SU-DHL-6 (cell line): ENCODE measurements at regions not wholly inside any gene's neighbourhood (a gene's known extent, or its start where the extent isn't known, plus 50 kb on each side); places are given as distances from the start of the nearest gene placed in this dataset.

ENCODE experiments used
- H2AFZ ChIP-seq: fragments of 200-600 bp; sonication (generic); 2 replicates; pipeline ENCODE4 v1.6.1; 2014; ENCODE audit warnings: low read depth, mild to moderate bottlenecking, moderate library complexity, mixed read lengths, antibody characterized with exemption, low read length; ENCODE audit not compliant: severe bottlenecking
- H3F3A ChIP-seq: fragments of 200-600 bp; shearing (Covaris generic); 2 replicates; pipeline ENCODE4 v1.6.0; 2016; ENCODE audit warnings: antibody characterized with exemption, mild to moderate bottlenecking; ENCODE audit not compliant: insufficient read depth
- H3K27ac ChIP-seq: fragments of 200-600 bp; sonication (generic); 2 replicates; pipeline ENCODE4 v1.5.1; 2016; ENCODE audit warnings: low read depth, mild to moderate bottlenecking, low read length, moderate library complexity, mixed read lengths
- H3K27me3 ChIP-seq: fragments of 200-600 bp; sonication (generic), shearing (Covaris generic); 2 replicates; pipeline ENCODE4 v1.6.0; 2014; ENCODE audit warnings: mild to moderate bottlenecking, low read length
- H3K36me3 ChIP-seq: fragments of 200-600 bp; sonication (generic); 2 replicates; pipeline ENCODE4 v1.6.1; 2014; ENCODE audit warnings: mild to moderate bottlenecking, low read length, mixed read lengths
- H3K4me2 ChIP-seq: fragments of 300-600, 200-600 bp; shearing (Covaris generic), sonication (generic); 2 replicates; pipeline ENCODE4 v1.6.0; 2014; ENCODE audit warnings: low read length, low read depth, mild to moderate bottlenecking; ENCODE audit not compliant: poor library complexity, severe bottlenecking
- H3K4me3 ChIP-seq: fragments of 200-600 bp; sonication (generic); 2 replicates; pipeline ENCODE4 v1.5.1; 2014; ENCODE audit warnings: antibody characterized with exemption, low read length, mild to moderate bottlenecking, mixed read lengths; ENCODE audit not compliant: insufficient read depth, poor library complexity, severe bottlenecking
- H3K79me2 ChIP-seq: fragments of 200-600 bp; sonication (generic); 2 replicates; pipeline ENCODE4 v1.6.1; 2014; ENCODE audit warnings: mild to moderate bottlenecking, low read length, moderate library complexity; ENCODE audit not compliant: insufficient read depth
- H3K9ac ChIP-seq: fragments of 200-600 bp; sonication (generic); 2 replicates; pipeline ENCODE4 v1.7.0; 2014; ENCODE audit warnings: mild to moderate bottlenecking, low read length
- H3K9me2 ChIP-seq: fragments of 200-600 bp; sonication (generic); replicated peaks from 2 replicates; pipeline ENCODE4 v1.6.1; 2014; ENCODE audit warnings: low read length; ENCODE audit not compliant: insufficient read depth
- H3K9me3 ChIP-seq: fragments of 200-600 bp; sonication (generic); 2 replicates; pipeline ENCODE4 v1.6.1; 2014; ENCODE audit warnings: low read length, mixed read lengths; ENCODE audit not compliant: insufficient read depth
- H4K20me1 ChIP-seq: fragments of 200-600 bp; sonication (generic); 2 replicates; pipeline ENCODE4 v1.6.1; 2014; ENCODE audit warnings: low read depth, mild to moderate bottlenecking, antibody characterized with exemption, low read length, moderate library complexity, mixed read lengths
- EZH2phosphoT487 ChIP-seq: fragments of 200-600 bp; sonication (generic), shearing (Covaris generic); conservative IDR thresholded peaks from 2 replicates; pipeline ENCODE4 v1.6.1; 2018; ENCODE audit warnings: mild to moderate bottlenecking, antibody characterized with exemption, low read length, moderate library complexity, mixed read lengths
- TF ChIP-seq, protein P1 (sequence below): fragments of 200-600 bp; sonication (generic); IDR thresholded peaks from one replicate; pipeline ENCODE4 v1.5.1; 2017; ENCODE audit warnings: antibody characterized with exemption, mild to moderate bottlenecking, low read length, moderate library complexity; ENCODE audit not compliant: insufficient read depth, poor library complexity, severe bottlenecking

DNA sequence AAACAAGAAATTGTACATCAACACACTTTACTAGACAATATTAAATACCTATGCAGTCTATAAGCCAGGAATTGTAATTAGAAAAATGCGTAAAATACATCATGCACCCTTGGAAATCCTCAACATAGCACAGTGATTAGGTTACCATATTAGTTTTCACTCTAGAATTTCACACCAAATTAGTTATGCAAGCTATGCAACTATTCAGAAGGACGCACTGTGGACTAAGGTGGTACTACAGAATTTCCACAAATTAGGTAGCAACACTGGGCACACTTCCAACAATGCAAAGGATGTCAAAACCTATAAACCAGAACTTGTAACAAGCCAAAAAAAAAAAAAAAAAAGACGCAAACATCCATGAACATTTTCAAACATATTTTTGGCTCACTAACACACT, 71.1 kb upstream of the ZCCHC13 start:
- TF ChIP-seq, protein P1, sequence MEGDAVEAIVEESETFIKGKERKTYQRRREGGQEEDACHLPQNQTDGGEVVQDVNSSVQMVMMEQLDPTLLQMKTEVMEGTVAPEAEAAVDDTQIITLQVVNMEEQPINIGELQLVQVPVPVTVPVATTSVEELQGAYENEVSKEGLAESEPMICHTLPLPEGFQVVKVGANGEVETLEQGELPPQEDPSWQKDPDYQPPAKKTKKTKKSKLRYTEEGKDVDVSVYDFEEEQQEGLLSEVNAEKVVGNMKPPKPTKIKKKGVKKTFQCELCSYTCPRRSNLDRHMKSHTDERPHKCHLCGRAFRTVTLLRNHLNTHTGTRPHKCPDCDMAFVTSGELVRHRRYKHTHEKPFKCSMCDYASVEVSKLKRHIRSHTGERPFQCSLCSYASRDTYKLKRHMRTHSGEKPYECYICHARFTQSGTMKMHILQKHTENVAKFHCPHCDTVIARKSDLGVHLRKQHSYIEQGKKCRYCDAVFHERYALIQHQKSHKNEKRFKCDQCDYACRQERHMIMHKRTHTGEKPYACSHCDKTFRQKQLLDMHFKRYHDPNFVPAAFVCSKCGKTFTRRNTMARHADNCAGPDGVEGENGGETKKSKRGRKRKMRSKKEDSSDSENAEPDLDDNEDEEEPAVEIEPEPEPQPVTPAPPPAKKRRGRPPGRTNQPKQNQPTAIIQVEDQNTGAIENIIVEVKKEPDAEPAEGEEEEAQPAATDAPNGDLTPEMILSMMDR: no peak
- TF ChIP-seq EZH2phosphoT487: no peak
- H3K9ac ChIP-seq: no peak overlapping the region
- H3K79me2 ChIP-seq: no peaks in the 10 kb centered on the region
- H3K36me3 ChIP-seq: no peaks in the 10 kb centered on the region
- no peak overlapping the region for H2AFZ ChIP-seq
- no peaks in the 10 kb centered on the region for H3F3A ChIP-seq
- no peak overlapping the region for H3K4me2 ChIP-seq
- no peak overlapping the region for H3K4me3 ChIP-seq
- no peaks in the 10 kb centered on the region for H3K27me3 ChIP-seq
- H3K9me2 ChIP-seq: no peaks in the 10 kb centered on the region
- H4K20me1 ChIP-seq: no peaks in the 10 kb centered on the region
- H3K27ac ChIP-seq: no peak overlapping the region
- no peaks in the 10 kb centered on the region for H3K9me3 ChIP-seq

- TF ChIP-seq, protein P1: no peak
- no peak for TF ChIP-seq EZH2phosphoT487
- Histone ChIP-seq H3K9me2 (no peaks in the 10 kb centered on the region), H3K27ac (no peak overlapping the region), H2AFZ (no peak overlapping the region), H3K9ac (no peak overlapping the region), H3K9me3 (no peaks in the 10 kb centered on the region), H3K79me2 (no peaks in the 10 kb centered on the region), H3F3A (no peaks in the 10 kb centered on the region), H3K4me2 (no peak overlapping the region), H4K20me1 (no peaks in the 10 kb centered on the region), H3K36me3 (no peaks in the 10 kb centered on the region), H3K4me3 (no peak overlapping the region), H3K27me3 (no peaks in the 10 kb centered on the region)
Measured at GRCh38 chrX:74231625-74232024, 72.4 kb upstream of the ZCCHC13 start.

- Histone ChIP-seq H2AFZ (no peak overlapping the region), H3K27me3 (no peaks in the 10 kb centered on the region)
- TF ChIP-seq, protein P1: no peak
- no peak for TF ChIP-seq EZH2phosphoT487
Measured at GRCh38 chrX:74230094-74230493, 73.9 kb upstream of the ZCCHC13 start.

More at GRCh38 chrX:74230094-74230493, 73.9 kb upstream of the ZCCHC13 start:
- H4K20me1 ChIP-seq: no peaks in the 10 kb centered on the region
- H3F3A ChIP-seq: no peaks in the 10 kb centered on the region
- H3K79me2 ChIP-seq: no peaks in the 10 kb centered on the region
- H3K4me2 ChIP-seq: no peak overlapping the region
- H3K36me3 ChIP-seq: no peaks in the 10 kb centered on the region
- no peak overlapping the region for H3K27ac ChIP-seq
- H3K9me3 ChIP-seq: no peaks in the 10 kb centered on the region
- no peak overlapping the region for H3K4me3 ChIP-seq
- H3K9ac ChIP-seq: no peak overlapping the region
- H3K9me2 ChIP-seq: no peaks in the 10 kb centered on the region
